ENCODE measurements at regions not wholly inside any gene's neighbourhood (a gene's known extent, or its start where the extent isn't known, plus 50 kb on each side); places are given as distances from the start of the nearest gene placed in this dataset.
"Not testable (repeated sequence)": the region's sequence is repeated elsewhere in the genome, so short reads cannot be mapped to it uniquely, and the experiment has no call there.

DNA sequence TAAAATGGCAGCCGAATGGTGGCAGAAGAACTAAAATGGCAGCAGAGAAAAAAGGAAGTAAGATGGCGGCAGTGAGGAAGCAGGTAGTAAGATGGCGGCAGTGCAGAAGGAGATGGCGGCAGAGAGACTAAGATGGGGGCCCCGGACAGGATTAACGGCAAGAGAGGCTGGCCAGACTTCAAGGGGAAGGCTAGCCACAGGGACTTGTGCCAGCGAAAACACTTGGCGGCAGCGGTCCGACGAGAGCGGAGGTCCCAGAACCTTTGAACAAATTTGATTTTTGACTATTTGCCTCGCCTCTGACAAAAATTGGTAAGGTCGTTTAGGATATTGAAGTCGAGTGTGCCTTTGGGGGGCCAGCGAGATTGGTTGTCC, 639.4 kb upstream of the DPP6 start:
- TF ChIP-seq, protein P1, sequence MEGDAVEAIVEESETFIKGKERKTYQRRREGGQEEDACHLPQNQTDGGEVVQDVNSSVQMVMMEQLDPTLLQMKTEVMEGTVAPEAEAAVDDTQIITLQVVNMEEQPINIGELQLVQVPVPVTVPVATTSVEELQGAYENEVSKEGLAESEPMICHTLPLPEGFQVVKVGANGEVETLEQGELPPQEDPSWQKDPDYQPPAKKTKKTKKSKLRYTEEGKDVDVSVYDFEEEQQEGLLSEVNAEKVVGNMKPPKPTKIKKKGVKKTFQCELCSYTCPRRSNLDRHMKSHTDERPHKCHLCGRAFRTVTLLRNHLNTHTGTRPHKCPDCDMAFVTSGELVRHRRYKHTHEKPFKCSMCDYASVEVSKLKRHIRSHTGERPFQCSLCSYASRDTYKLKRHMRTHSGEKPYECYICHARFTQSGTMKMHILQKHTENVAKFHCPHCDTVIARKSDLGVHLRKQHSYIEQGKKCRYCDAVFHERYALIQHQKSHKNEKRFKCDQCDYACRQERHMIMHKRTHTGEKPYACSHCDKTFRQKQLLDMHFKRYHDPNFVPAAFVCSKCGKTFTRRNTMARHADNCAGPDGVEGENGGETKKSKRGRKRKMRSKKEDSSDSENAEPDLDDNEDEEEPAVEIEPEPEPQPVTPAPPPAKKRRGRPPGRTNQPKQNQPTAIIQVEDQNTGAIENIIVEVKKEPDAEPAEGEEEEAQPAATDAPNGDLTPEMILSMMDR (conservative IDR thresholded peaks at IDR 0.05; ENCODE audit: low read depth, low read length): not testable (repeated sequence)
- not testable (repeated sequence) for TF ChIP-seq EZH2 (IDR thresholded peaks at IDR 0.05; ENCODE audit: borderline replicate concordance, low read depth, low read length, poor library complexity, severe bottlenecking)

Measured in A673 (cell line).